Astrocyte (in vitro differentiated cells and primary cell): ENCODE measurements at regions not wholly inside any gene's neighbourhood (a gene's known extent, or its start where the extent isn't known, plus 50 kb on each side); places are given as distances from the start of the nearest gene placed in this dataset.
"Not testable (repeated sequence)": the region's sequence is repeated elsewhere in the genome, so short reads cannot be mapped to it uniquely, and the experiment has no call there.

Source experiments
- EZH2 ChIP-seq: IDR thresholded peaks from 2 replicates; pipeline ENCODE4 v1.6.1; 2012; ENCODE audit warnings: mild to moderate bottlenecking, low read length, inconsistent platforms; ENCODE audit not compliant: insufficient read depth
- TF ChIP-seq, protein P1 (sequence below): IDR thresholded peaks from 2 replicates; pipeline ENCODE4 v1.5.1; 2011; ENCODE audit warnings: low read depth, mild to moderate bottlenecking, inconsistent platforms, low read length, moderate library complexity; ENCODE audit not compliant: insufficient read depth

DNA sequence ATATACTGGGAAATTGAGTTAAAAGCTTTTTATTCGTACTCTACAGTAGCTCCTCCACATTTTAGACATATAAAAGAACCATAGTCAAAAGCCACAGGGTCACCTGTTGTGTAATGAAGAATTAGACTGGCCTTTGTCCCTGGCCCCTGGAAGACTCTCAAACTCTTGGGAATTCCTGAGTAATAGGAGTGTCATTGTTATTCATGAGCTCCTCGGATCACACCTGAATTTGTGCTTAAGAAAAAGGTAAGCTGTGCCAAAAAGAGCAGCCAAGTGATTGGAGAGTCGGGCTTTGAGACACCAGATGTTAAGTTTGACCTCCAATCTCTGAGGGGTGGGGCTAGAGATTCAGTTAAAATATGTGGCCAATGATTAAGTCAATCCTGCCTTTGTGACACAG is 405.8 kb upstream of the ANKRD20A1 start:
- TF ChIP-seq, protein P1, sequence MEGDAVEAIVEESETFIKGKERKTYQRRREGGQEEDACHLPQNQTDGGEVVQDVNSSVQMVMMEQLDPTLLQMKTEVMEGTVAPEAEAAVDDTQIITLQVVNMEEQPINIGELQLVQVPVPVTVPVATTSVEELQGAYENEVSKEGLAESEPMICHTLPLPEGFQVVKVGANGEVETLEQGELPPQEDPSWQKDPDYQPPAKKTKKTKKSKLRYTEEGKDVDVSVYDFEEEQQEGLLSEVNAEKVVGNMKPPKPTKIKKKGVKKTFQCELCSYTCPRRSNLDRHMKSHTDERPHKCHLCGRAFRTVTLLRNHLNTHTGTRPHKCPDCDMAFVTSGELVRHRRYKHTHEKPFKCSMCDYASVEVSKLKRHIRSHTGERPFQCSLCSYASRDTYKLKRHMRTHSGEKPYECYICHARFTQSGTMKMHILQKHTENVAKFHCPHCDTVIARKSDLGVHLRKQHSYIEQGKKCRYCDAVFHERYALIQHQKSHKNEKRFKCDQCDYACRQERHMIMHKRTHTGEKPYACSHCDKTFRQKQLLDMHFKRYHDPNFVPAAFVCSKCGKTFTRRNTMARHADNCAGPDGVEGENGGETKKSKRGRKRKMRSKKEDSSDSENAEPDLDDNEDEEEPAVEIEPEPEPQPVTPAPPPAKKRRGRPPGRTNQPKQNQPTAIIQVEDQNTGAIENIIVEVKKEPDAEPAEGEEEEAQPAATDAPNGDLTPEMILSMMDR: not testable (repeated sequence)
- TF ChIP-seq EZH2: not testable (repeated sequence)
